LNCAP (cell line): ENCODE measurements at regions not wholly inside any gene's neighbourhood (a gene's known extent, or its start where the extent isn't known, plus 50 kb on each side); places are given as distances from the start of the nearest gene placed in this dataset.

ENCODE experiments used
- CTCF ChIP-seq: fragments of 450-650 bp; IDR thresholded peaks from 2 replicates; pipeline ENCODE4 v1.5.1; 2017; ENCODE audit warnings: mild to moderate bottlenecking

DNA sequence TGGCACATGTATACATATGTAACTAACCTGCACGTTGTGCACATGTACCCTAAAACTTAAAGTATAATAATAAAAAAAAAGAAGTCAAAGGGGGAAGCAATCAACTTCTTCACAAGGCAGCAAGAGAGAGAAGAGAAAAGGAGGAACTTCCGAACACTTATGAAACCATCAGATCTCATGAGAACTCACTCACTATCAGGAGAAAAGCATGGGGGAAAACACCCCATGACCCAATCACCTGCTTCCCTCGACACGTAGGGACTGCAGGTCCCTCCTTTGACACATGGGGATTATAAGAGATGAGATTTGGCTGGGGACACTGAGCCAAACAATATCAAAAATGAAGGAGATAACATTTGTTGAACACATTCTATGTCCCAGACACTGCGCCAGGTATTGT lies 94.8 kb upstream of the PHACTR1 start:
- no peak for TF ChIP-seq CTCF

GRCh38 chr6:12622566-12622965 lies 94.0 kb upstream of the PHACTR1 start:
- no peak for TF ChIP-seq CTCF

DNA sequence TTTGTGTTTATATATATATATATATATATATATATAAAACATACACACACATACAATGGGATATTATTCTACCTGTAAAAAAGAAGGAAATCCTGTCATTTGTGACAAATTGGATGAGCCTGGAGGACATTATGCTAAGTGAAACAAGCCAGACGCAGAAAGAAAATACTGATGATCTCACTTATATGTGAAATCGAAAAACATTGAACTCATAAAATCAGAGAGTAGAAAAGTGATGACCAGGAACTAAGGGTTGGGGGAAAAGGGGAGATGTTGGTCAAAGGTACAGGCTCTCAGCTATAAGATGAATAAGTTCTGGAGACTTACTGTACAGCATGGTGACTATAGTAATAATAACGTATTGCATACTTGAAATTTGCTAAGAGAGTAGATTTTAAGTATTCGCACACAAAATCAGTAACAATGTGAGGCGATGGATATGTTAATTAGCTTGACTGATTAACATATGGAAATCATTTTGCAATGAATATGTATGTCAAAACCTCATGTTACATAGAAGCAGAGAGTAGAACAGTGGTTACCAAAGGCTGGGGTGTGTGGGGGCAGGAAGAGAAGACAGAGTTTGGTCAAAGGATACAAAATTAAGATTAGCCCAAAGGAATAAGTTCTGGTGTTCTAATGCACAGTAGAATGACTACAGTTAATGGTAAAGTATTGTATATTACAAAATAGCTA lies 92.3 kb upstream of the PHACTR1 start:
- no peak for TF ChIP-seq CTCF

DNA sequence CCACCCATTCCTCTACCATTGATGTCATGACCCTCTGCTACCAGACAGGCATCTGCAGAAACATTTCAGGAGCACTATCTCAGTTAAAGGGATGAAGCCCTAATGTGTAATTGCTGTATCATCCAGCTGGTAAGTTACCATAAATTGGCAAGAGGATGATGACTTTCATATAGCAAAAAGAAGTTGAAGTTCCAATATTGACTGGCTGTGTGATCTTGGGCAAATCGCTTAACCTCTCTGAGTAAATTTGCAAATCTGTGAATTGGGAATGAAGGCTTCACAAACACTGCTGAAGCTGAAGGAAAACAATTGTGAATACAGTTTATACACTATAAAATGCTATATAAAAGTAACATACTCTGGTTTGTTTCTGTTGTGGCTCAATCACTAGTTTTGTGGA lies 89.5 kb upstream of the PHACTR1 start:
- TF ChIP-seq CTCF, result no peak

DNA sequence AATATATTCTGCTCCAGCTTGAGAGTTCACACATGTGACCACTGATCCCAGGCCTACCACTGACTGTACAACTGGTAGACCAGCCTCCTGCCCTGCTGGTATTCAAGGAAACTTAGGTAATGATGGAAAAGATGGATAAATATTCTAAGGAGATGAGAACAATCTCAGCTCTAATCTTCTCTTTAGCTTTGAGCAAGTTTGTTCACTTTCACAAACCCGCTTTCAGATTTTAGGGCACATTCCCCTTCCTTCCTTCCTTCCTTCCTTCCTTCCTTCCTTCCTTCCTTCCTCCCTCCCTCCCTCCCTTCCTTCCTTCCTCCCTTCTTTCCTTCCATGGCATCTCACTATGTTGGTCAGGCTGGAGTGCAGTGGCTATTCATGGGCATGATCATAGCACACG lies 88.2 kb upstream of the PHACTR1 start:
- no peak for TF ChIP-seq CTCF

- no peak for TF ChIP-seq CTCF
These were observed 81.2 kb upstream of the PHACTR1 start for GRCh38 chr6:12635375-12635774.

DNA sequence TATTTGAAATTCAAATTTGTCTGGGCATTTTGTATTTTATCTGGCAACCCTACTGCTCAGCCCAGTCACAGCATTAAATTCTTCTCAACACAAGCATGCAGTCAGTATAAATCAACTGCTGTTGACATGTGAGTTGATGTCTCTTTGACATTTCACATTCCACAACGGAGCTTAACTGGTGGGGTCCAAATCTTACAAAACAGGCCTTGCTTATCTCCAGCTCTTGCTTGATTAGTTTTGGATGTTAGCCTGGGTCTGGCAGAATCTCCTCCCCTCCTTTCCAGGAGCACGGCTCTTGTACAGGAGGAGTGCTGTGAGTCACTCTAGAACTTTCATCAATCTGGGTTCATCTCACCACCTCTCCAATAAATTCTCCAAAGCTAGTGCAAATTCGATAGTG lies 80.8 kb upstream of the PHACTR1 start:
- no peak for TF ChIP-seq CTCF

DNA sequence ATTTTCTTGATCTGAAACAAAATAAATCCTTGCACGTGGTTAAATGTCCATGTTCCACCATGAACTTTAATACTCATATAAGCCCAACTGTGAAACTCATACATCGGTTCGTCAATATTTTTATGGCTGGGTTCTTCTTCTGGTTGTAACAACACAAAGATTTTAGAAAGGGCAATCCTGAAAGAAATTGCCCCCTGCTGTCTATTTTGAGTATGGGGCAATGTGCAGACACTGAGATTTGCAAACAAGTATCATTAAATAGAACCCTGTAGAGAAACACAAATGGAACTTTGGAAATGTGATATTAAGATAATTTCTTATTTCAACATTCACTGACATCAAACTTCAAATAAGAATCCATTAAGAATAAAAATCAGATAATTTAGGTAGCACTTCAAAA lies 80.2 kb upstream of the PHACTR1 start:
- no peak for TF ChIP-seq CTCF
